ENCODE measurements at regions not wholly inside any gene's neighbourhood (a gene's known extent, or its start where the extent isn't known, plus 50 kb on each side); places are given as distances from the start of the nearest gene placed in this dataset.

DNA sequence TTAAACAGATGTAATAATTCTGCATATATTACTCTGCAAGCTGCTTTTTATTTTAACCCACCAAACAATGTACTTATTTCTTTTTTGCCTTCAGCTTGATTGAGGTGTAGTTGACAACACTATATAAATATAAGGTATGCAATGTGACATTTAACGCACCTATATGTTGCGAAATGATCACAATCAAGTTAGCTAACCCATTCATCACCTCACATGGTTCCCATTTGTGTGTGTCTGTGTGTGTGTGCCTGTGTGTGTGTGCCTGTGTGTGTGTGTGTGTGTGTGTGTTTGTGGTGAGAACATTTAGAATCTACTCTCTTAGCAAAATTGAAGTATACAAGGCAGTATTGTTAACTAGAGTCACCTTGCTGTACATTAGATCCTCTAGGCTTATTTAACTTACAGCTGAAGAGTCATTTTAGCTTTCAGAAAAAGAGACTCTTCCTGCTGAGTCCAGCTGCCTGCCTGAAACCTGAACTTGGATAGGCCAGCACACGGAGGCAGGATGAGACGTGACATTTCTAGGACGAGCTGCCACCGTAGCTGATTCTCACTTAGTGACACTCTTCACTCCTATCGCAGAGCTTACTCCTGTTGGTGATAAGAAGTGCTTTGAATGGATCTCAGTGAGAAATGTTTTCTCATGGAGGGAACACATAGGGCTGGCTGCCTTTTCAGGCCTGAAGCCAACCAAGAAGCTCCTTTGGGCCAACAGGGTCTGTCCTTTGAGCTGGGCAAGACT is 126.5 kb upstream of the RIPOR2 start:
- peaks cover 14% of the 10 kb centered on the region for H3K4me1 Mint-ChIP-seq
- H3K27me3 Mint-ChIP-seq (ENCODE audit: low read depth): no peaks in the 10 kb centered on the region
- TF ChIP-seq, protein P1, sequence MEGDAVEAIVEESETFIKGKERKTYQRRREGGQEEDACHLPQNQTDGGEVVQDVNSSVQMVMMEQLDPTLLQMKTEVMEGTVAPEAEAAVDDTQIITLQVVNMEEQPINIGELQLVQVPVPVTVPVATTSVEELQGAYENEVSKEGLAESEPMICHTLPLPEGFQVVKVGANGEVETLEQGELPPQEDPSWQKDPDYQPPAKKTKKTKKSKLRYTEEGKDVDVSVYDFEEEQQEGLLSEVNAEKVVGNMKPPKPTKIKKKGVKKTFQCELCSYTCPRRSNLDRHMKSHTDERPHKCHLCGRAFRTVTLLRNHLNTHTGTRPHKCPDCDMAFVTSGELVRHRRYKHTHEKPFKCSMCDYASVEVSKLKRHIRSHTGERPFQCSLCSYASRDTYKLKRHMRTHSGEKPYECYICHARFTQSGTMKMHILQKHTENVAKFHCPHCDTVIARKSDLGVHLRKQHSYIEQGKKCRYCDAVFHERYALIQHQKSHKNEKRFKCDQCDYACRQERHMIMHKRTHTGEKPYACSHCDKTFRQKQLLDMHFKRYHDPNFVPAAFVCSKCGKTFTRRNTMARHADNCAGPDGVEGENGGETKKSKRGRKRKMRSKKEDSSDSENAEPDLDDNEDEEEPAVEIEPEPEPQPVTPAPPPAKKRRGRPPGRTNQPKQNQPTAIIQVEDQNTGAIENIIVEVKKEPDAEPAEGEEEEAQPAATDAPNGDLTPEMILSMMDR (conservative IDR thresholded peaks at IDR 0.05): no peak
- no peak for DNase-seq (ENCODE audit: low read depth, low spot score)
- no peak overlapping the region for H3K4me3 Mint-ChIP-seq
- H3K9me3 Mint-ChIP-seq: no peaks in the 10 kb centered on the region
- H3K27ac Mint-ChIP-seq (ENCODE audit: unreplicated experiment): no peak overlapping the region
- H3K36me3 Mint-ChIP-seq (ENCODE audit: low read depth): no peaks in the 10 kb centered on the region

DNA sequence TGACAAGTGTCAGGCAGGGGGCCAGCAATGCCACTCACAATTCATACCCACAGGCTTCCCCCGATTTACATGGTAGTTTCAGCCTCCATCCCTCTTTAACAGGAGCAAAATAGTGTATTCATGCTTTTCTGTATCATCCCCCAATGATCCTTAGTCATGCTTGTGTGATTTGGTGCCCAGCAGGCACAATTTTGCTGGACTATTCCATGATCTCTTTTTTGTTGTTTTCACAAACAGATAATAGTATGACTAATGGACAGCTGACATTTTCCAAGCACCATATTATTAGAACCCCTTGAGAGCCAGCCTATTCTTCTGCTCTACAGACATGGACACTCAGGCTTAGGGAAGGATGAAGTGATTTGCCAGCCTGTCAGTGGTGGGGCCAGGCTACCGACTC is 128.2 kb upstream of the RIPOR2 start:
- no peak overlapping the region for H3K4me3 Mint-ChIP-seq

DNA sequence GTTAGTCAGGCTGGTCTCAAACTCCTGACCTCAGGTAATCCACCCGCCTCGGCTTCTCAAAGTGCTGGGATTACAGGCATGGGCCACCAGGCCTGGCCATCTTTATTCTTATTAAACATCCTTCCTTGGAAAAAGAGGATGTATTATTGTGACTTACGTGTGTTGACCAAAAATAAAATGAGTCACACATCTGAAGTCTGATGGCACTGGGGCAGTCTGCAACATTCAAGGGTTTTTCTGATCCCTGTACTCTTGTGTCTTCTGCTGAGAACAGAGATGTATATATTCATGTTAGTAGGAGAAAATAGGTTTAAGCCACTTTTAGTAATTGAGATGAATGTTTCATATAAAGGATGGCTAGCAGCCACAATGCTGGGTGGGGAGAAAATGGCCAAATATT is 129.9 kb upstream of the RIPOR2 start:
- H3K27ac Mint-ChIP-seq (ENCODE audit: unreplicated experiment): no peak overlapping the region
- TF ChIP-seq, protein P1 (conservative IDR thresholded peaks at IDR 0.05): no peak
- H3K27me3 Mint-ChIP-seq (ENCODE audit: low read depth): peaks cover 2% of the 10 kb centered on the region
- DNase-seq (ENCODE audit: low read depth, low spot score): no peak
- H3K9me3 Mint-ChIP-seq: peaks cover 3% of the 10 kb centered on the region
- no peak overlapping the region for H3K4me3 Mint-ChIP-seq
- H3K4me1 Mint-ChIP-seq: peaks cover 14% of the 10 kb centered on the region
- H3K36me3 Mint-ChIP-seq (ENCODE audit: low read depth): no peaks in the 10 kb centered on the region

More for the DNA sequence above, 128.2 kb upstream of the RIPOR2 start:
- TF ChIP-seq, protein P1 (conservative IDR thresholded peaks at IDR 0.05): no peak
- peaks cover 14% of the 10 kb centered on the region for H3K4me1 Mint-ChIP-seq
- H3K9me3 Mint-ChIP-seq: no peaks in the 10 kb centered on the region
- peaks cover 2% of the 10 kb centered on the region for H3K27me3 Mint-ChIP-seq (ENCODE audit: low read depth)
- no peak for DNase-seq (ENCODE audit: low read depth, low spot score)
- H3K27ac Mint-ChIP-seq (ENCODE audit: unreplicated experiment): no peak overlapping the region
- no peaks in the 10 kb centered on the region for H3K36me3 Mint-ChIP-seq (ENCODE audit: low read depth)

DNA sequence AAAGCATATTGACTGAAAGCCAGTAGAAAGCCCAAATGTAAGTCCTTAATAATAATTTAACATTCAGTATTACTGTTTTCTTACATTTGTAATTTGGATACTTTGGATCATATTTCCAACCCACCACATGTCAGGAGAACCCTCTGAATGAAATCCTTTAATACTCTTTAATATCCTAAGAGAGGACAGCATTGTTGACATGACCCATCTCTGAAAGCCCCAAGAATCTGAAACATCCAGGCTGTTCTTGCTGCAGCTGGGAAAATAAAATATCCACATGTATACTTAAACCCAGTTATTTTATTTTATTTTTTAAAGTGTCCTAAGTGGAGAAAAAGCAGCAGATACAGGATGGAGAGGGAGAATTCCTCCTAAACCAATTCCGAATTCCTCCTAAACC is 130.8 kb upstream of the RIPOR2 start:
- DNase-seq (ENCODE audit: low read depth, low spot score): no peak
- peaks cover 3% of the 10 kb centered on the region for H3K9me3 Mint-ChIP-seq
- no peaks in the 10 kb centered on the region for H3K36me3 Mint-ChIP-seq (ENCODE audit: low read depth)
- peaks cover 2% of the 10 kb centered on the region for H3K27me3 Mint-ChIP-seq (ENCODE audit: low read depth)
- no peak overlapping the region for H3K4me3 Mint-ChIP-seq
- peaks cover 8% of the 10 kb centered on the region for H3K4me1 Mint-ChIP-seq
- no peak overlapping the region for H3K27ac Mint-ChIP-seq (ENCODE audit: unreplicated experiment)
- TF ChIP-seq, protein P1 (conservative IDR thresholded peaks at IDR 0.05): no peak

DNA sequence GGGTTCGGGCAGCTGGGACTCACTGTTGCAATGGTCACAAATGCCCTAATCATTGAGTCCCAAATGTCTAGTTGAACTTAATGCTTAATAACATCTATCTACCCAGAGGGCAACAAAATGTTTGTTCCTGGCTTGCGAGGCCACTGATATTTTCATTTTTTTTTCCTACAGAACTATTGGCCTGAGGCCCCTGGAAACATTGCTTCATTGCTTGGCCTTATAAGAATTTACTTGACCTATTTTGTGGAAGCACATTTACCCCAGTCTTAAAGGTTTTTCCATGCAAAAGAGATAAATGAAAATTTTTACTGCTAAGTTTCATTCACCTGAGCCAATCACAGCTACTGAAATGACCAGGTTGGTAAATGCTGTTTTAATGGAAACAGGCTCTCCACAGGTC is 133.1 kb upstream of the RIPOR2 start:
- H3K4me1 Mint-ChIP-seq: no peaks in the 10 kb centered on the region
- no peak overlapping the region for H3K4me3 Mint-ChIP-seq
- TF ChIP-seq, protein P1 (conservative IDR thresholded peaks at IDR 0.05): no peak
- no peak for DNase-seq (ENCODE audit: low read depth, low spot score)
- peaks cover 3% of the 10 kb centered on the region for H3K9me3 Mint-ChIP-seq
- no peak overlapping the region for H3K27ac Mint-ChIP-seq (ENCODE audit: unreplicated experiment)
- H3K27me3 Mint-ChIP-seq (ENCODE audit: low read depth): peaks cover 2% of the 10 kb centered on the region
- no peaks in the 10 kb centered on the region for H3K36me3 Mint-ChIP-seq (ENCODE audit: low read depth)

Measured in neural crest cell (in vitro differentiated cells).